NCI-H1092 (cell line): ENCODE measurements at regions not wholly inside any gene's neighbourhood (a gene's known extent, or its start where the extent isn't known, plus 50 kb on each side); places are given as distances from the start of the nearest gene placed in this dataset.
A peak's percentile ranks its signal among the peaks of the same experiment; 100 is the strongest.
"Not testable (repeated sequence)": the region's sequence is repeated elsewhere in the genome, so short reads cannot be mapped to it uniquely, and the experiment has no call there.

Experiments
- DNase-seq: peaks from one replicate; lab custom pipeline; 2025; lab: John Stamatoyannopoulos, UW

DNA sequence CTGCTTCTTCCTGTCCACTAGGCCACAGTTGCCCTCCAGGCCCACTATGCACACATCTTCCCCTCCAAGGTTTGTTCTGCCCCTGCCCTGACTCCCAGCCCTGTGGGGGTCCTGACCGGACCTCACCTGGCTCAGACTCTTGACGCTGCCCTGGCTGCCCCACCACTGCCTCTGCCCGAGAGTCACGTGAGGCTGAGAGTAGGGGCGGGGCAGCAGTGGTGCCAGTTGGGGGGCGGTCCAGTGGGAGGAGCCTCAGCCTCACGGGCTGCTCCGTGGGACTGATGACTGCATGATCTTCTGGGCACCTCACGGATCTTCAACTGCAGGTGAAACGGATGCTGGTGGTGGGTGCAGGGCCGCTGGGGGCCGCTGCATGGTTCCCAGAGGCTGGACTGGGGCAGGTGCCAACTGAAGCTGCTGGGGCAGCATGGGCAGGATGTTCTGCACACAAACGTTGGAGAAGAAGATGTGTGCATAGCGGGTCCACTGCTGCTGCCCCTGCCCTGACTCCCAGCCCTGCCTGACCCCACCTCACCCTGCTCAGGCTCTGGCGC, 77.6 kb downstream of the HHIPL2 start:
- not testable (repeated sequence) for DNase-seq

DNA sequence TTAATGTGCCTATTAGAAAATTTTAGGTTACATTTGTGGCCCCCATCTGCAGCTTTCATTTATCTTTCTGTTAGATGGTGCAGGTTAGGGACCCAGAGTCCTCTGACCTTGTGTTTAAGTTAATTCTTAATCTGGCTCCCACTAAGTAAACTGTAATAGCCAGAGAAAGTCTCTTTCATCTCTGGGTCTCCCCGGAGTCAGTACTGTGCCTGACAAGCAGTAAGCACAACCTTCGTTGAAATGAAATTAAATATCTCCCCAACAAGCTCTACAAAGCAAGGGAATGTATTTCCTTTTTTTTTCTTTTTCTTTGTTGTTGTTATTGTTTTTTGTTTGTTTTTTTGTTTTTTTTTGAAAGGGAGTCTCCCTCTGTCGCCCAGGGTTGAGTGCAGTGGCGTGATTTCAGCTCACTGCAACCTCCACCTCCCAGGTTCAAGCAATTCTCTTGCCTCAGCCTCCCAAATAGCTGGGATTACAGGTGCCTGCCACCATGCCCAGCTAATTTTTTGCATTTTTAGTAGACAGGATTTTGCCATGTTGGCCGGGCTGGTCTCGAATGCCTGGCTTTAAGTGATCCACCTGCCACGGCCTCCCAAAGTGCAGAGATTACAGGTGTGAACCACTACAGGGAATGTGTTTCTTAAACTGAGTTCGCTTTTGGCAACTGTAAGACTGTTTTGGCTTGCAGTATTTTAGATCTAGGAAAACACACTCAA, 81.6 kb downstream of the HHIPL2 start:
- DNase-seq = no peak

DNA sequence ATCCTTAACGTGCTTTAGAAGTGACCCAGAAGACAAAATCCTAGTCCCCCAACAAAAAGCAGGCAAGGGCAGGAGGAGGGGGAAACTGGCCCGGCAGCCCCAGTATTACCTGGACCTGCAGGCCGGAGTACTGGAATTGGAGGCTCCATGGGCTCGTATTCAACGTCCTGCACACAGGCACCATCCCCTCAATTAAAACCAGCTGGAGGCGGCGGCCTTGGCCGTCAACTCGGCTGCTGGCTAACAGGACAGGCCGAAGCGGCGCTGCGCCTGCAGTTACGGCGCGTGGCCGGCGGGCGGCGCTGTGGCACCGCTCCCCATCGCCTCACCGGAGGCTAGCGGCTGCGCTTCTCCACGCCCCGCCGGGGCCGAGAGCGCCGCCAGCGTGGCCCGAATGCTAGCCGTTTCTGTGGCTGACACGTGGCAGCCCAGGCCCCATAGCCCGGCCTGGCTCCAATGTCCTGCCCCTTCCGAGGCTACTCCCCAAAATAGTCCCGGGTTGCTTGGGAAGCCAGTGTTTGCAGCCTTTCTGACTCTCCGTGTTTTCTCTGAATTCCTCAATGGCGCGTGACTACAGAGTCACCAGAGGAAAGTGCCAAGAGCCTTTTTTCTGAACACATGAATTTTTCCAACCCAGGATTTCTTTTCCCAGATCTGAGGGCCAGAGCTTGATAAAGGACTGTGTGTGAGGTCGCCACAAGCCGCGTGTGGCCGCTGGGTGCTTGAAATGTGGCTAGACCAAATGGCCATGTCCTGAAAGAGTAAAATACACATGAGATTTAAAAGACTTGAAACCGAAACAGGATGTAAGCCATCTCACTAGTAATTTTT, 82.5 kb downstream of the HHIPL2 start:
- DNase-seq = peak; percentile 61

DNA sequence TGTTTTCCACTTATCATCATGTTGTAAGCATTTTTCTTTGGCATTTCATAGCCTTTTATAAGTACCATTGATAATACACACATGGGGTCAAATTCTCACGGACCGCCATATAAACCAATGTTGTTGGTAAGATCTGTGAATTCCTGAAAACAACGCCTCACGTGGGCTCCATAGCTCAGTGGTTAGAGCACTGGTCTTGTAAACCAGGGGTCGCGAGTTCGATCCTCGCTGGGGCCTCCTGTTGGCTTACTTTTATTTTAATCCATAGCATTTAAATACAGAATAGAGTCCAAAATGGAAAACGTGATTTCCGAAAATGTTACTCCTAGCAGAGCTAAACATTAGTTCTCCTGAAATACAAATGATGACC, 83.1 kb downstream of the HHIPL2 start:
- DNase-seq = peak; percentile 28

DNA sequence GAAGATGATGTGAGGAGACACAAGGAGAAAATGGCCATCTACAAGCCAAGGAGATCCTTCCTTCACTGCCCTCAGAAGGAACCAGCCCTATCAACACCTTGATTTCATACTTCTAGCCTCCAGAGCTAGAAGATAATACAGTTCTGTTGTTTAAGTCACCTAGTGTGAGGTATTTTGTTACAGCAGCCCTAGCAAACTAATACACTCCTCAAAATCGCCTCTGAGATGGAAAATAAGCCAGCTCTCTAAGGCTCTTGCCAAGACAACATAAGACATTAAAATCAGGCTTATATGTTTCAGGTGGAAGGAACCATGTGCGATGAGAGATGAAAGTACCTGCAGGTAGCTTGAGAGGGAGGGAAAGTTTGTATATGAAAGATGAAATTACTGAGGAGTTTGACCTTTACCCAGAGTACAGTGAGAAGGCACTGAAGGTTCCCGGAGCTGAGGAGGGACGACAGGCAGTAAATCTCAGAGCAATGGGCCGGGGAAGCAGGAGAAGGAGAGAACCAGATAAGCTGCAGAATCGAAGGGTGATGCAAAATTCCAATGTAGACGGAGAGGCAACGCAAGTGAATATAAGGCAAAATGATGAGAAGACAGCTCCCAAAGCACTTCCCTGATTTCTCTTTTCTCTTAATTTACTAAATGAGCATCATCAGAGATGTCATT, 84.7 kb downstream of the HHIPL2 start:
- no peak for DNase-seq

DNA sequence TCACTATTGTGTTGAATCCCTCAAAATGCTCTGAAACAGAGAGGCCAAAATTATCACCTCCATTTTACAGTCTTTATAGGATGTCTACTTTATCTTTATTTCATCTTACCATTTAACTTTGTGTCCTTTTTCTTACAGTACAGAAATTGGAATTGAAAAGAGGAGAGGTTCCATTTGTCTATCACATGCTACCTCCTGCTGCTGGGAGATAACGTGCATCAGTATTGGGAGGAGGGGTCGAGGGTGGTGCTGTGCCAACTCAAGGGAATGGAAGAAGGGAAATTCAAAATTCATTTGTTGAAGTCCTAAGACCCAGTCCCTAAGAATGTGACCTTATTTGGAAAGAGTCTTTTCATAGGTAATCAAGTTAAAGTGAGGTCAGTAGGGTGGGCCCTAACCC, 85.3 kb downstream of the HHIPL2 start:
- DNase-seq = no peak

DNA sequence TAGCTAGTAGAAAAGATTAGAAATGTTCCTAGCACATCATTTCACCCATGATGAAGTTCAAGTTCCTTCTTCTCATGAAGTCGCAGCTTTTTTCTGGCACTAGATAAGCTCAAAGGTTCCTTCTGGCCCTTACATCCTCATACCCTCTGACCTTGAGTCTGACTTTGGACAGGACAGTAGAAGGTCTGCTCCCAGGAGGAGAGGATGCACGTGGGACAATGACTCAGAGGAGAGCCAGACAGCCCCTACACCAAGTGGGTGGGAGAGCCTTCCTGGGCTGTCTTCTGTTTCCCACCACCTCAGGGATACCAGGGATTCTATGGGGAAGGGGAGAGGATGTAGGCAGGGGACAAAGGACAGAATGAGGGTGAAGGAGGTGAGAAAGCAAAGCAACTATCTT, 86.0 kb downstream of the HHIPL2 start:
- no peak for DNase-seq

DNA sequence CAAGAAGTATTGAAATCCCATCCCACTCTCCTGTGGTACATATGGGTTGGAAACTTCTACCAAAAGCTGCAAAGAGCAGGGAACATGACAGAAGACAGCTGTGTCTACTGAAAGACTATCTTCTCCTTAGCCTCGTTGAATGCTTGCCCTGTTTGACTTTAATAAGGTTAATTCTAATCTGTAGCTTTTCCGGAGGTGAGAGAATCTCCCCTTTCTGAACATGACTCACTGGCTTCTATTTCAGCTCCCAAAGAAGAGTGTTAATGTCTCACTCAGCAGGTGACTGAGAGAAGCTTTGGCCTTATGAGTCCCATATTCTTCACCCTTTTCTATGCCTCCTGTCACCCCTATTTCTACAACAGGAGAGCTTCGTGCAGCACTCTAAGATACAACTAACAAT, 88.3 kb downstream of the HHIPL2 start:
- DNase-seq = no peak

DNA sequence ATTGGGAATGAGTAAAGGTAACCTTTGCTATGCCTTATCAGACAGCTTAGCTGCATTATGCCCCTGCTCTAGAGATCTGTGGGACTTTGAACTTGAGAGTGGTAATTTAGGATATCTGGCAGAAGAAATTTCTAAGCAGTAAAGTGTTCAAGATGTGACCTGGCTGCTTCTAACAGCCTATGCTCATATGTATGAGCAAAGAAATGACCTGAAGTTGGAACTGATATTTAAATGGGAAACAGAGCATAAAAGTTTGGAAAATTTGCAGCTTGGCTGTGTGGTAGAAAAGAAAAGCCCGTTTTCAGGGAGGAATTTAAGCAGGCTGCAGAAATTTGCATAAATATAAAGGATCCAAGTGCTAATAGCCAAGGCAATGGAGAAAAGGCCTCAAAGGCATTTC, 90.4 kb downstream of the HHIPL2 start:
- no peak for DNase-seq

DNA sequence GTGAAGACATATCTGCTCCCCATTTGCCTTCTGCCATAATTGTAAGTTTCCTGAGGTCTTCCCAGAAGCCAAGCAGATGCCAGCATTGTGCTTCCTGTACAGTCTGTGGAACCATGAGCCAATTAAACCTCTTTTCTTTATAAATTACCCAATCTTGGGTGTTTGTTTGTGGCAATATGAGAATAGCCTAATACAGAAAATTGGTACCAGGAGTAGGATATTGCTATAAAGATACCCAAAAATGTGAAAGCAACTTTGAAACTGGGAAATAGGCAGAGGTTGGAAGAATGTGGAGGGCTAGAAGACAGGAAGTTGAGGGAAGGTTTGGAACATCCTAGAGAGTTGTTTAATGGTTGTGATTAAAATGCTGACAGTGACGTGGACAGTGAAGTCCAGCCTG, 90.8 kb downstream of the HHIPL2 start:
- DNase-seq = no peak

DNA sequence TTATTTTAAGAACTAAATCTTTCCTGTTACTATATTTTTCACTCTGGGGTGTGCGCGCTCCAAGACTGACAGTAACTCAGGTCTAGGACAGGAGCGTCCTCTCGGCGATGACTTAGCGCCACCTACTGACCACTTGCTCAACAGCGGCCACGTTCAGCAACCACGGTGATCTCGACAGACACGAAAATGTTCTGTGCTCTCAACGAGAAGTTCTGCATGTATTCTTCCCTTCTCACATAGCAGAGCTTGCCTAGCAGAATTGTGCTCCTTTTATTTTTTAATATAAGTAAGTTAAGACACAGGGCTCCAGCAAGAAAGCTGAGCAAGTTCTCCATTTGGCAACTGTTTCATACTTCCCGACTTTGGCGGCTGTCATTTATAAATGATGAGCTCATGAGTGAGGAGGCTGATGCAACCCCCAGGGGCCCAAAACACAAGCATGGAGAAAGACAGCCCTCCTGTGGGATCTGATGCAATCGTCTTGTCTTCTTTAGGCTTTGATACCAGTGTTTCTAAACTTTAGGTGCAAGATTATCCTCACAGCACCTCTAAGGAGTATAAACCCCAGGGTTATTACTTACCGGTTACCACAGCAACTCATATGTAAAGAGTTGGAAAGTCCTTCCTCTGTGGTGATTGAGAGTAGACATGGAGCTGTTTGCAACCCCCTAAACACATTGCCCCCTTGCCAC, 92.6 kb downstream of the HHIPL2 start:
- peak; percentile 78 for DNase-seq

DNA sequence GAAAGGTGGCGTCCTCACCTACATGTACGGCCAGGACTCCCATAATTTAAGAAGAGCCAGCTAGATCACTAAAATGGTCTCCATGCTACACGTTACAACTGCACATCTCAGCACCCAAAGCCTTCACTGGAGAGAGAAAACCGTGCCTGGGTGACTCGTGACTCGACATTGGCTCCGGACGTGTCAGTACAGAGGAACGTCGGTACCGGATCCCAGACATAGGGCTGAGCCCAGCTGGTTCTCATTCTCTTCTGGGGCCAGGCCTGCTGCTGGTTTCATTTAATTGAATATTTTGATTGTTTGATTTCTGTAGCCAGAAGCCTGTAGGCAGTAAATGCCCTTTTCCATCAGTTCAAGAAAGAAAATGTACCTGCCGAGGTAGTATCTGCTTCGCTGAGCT, 93.1 kb downstream of the HHIPL2 start:
- DNase-seq = no peak

DNA sequence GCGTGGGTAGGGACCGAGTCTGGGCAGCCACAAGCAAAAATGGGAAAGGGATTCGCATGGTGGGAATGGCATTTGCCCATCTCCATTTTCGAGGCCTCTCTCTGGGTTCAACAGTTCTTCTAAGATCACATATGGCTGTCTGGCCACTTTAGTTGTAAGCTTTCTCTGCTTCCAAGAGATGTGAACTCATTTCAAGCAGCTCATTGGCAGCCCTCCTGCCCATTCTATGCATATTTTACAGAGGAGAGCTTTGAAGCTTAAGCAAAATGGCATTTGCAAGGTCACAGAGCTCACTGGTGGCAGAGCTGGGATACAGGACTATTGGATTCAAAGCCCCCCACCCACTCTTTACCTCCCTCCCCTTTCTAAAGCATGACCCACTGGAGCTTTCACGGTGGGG, 93.7 kb downstream of the HHIPL2 start:
- DNase-seq = no peak

DNA sequence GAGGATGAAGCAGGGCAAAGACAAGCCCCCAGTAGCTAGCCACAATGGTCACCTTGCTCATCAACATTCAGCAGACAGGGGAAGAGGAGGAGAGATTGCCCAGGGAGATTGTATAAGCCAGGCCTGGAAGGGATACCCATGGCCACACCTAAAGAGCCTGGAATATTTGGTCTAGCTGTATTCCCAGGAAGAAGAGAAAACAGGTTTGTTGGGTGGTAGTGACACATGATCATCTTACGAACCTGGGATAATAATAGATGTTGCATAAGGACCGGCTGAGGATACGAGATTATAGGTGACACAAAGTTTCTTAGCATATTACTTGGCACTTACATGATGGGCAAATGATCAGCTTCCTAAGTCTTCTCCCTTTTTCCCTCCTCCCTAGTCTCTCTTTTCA, 95.9 kb downstream of the HHIPL2 start:
- no peak for DNase-seq

DNA sequence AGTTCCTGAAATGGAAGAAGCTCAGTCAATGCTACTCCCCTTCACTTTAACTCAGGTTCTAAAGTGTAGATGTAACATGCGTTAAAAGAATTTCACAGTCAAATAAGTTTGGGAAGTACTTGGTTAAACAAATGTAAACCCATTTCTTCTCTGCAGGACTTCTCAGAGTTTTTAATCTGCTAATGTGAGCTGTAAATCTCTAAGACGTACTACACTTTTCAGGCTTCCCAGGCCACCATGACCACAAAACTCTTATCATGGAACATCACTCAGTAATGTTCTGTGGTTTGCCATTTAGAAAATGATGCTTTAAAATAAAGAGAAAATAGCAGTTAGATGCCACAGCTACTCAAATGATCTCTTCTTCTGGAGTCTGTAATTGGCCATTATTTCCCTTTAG, 104.3 kb downstream of the HHIPL2 start:
- no peak for DNase-seq

DNA sequence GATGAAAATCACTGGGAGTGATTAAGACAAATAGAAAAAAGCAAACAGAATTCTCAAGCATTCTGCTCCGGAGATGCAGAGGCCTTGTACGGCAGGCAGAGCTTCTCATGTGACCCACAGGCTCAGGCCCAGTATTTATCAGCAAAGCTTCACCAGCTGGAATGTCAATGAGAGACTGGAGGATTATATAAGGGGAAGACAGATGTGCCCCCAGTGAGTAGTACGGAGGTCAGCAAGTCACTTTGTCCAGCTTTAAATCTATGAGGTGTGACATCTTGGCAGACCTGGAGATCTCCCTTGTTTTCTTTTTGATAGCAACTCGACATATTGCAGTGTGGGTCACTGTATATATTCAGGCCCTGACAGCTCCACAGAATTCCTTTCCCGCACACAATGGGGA, 106.8 kb downstream of the HHIPL2 start:
- no peak for DNase-seq

DNA sequence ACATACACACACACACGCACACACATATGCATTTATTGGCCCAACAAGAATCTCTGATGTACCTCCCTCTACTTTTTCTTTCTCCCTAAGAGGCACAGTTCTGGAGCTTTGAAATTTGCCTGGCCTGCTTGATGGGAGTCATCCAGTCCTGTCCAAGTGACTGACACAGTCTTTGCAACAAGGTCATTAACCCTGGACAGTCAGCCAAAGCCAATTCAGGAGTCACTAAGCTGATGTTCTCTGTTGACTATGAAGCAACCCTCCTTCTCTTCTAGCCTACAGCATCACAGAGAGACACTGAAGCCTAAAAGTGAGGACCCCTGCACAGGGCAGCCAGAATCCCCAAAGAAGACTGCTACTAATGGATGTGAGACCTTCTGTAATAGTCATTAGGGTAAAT, 123.1 kb downstream of the HHIPL2 start:
- DNase-seq = no peak

DNA sequence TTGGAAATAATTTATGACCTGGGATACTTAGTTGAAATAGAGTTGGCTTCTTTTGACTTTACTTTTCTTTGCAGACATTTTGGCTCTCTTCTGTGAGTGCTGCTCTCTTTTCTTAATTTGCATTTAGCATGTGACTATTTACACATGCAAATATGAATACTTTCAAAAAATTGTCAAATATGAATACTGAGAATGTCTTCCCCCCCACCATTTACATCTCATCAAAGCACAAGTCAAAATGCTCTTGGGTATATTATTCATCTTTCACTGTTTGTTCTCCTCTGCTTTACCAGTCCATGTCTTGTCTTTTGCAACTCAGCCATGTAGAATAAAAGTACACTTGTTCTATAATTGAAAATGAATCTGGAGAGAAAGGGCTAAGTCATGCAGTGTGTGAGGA, 126.5 kb downstream of the HHIPL2 start:
- DNase-seq = no peak

DNA sequence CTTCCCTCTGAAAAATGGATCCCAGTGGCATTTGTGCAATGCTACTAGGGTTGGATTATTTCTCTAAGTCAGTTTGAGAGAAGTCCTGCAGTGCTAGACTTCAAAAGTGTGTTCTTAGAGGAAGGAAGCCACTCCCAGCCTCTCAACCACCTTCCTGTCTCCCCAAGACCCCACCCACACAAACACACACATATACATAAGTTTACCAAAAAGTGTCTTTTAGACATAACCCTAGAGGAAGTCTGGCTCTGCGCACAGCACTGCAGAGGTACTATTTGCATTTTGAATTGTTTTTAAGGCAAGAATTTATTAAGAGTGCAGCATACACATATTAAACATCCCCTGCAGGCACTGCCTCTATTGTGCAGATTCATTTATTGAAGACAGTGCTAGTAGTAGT, 127.3 kb downstream of the HHIPL2 start:
- no peak for DNase-seq

DNA sequence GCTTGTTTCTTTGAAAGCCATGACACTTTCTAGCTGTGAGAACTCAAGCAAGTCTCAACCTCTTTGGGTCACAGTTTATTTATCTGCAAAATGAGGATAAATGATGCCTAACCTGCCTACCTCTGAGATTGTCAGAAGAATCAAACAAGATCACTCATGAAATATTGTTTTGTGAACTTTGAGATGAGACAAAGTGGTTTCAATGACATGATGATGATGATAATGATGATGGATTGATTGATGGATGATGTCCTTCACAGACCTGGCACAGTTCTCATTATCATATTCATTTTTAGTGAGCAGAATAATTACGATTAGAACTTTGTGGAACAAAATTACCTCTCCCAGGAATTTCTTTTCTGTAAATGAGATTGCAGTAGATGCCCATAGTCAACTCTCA, 129.2 kb downstream of the HHIPL2 start:
- DNase-seq = no peak

DNA sequence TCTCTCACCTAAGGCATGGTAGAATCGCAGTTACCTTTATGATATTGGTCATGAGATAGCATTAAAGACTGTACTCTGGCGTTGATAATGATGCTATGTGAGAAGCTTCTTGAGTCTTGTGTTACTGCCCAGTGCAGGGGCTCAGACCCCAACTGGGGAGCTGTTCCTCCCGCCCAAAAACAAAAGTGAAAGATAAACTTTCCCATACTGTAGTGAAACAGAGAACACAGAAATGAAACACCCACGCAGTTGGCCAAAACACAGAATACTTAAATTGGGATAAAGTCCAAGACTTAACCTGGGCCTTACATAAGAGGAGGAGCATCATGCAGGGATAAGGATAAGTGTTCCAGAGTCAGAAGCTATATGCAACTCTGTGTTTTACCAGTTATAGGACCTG, 130.6 kb downstream of the HHIPL2 start:
- no peak for DNase-seq
